Thyroid gland (tissue), 4 donors: ENCODE measurements at regions not wholly inside any gene's neighbourhood (a gene's known extent, or its start where the extent isn't known, plus 50 kb on each side); places are given as distances from the start of the nearest gene placed in this dataset.
"Not testable (repeated sequence)": the region's sequence is repeated elsewhere in the genome, so short reads cannot be mapped to it uniquely, and the experiment has no call there.

Source experiments
- POLR2A ChIP-seq, 2 donors: fragments of 450-650 bp; IDR thresholded peaks; one replicate each; pipeline ENCODE4 v1.6.1; 2017; ENCODE audit warnings: antibody characterized with exemption in 2 of 2, mild to moderate bottlenecking in 2 of 2, moderate library complexity in 1 of 2
- TF ChIP-seq, protein P1 (sequence below), 6 experiments: fragments of 200-600 bp in 3 of 6; fragments of 450-650 bp in 3 of 6; sonication (generic) in 3 of 6; IDR thresholded peaks; one replicate each; pipeline ENCODE4 v1.5.1; 2016 to 2019; ENCODE audit warnings: antibody characterized with exemption in 6 of 6, mild to moderate bottlenecking in 2 of 6, inconsistent platforms in 1 of 6, moderate library complexity in 1 of 6

DNA sequence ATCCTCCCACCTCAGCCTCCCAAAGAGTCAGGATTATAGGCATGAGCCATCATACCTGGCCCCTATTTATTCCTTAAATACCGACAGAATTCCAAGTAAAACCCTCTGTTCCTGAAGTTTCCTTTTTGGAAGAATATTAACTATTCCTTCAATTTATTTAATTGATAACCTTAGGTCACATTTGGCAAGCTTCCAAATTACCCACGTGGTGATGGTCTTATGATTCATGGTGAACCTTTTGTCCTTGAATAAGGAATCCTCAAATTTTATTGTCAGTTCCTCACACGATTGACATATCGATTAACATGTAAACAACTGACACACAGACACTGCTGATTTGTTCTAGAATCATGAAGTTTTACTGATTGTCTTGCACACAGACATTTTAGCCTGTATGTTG, 130.6 kb upstream of the LRRC61 start:
- TF ChIP-seq POLR2A (IDR thresholded peaks at IDR 0.05), result not testable (repeated sequence)
- TF ChIP-seq, protein P1, sequence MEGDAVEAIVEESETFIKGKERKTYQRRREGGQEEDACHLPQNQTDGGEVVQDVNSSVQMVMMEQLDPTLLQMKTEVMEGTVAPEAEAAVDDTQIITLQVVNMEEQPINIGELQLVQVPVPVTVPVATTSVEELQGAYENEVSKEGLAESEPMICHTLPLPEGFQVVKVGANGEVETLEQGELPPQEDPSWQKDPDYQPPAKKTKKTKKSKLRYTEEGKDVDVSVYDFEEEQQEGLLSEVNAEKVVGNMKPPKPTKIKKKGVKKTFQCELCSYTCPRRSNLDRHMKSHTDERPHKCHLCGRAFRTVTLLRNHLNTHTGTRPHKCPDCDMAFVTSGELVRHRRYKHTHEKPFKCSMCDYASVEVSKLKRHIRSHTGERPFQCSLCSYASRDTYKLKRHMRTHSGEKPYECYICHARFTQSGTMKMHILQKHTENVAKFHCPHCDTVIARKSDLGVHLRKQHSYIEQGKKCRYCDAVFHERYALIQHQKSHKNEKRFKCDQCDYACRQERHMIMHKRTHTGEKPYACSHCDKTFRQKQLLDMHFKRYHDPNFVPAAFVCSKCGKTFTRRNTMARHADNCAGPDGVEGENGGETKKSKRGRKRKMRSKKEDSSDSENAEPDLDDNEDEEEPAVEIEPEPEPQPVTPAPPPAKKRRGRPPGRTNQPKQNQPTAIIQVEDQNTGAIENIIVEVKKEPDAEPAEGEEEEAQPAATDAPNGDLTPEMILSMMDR (IDR thresholded peaks at IDR 0.05), result not testable (repeated sequence)
